WTC11 (cell line): ENCODE measurements at regions not wholly inside any gene's neighbourhood (a gene's known extent, or its start where the extent isn't known, plus 50 kb on each side); places are given as distances from the start of the nearest gene placed in this dataset.
A peak's percentile ranks its signal among the peaks of the same experiment; 100 is the strongest.

Experiments
- ATAC-seq: fragments of 200-7000 bp; cut with Tn5 transposase; 2 replicates; pipeline ENCODE4 v1.10.0; 2021; ENCODE audit warnings: mild to moderate bottlenecking, moderate library complexity
- CTCF ChIA-PET: fragments of 300-600 bp; sonication (Branson Sonifier 250); formaldehyde crosslinking; loops from one replicate; lab custom pipeline; 2021; ENCODE audit warnings: antibody characterized with exemption; lab: Charles Lee
- POLR2A ChIA-PET: fragments of 350-600 bp; sonication (Branson Sonifier 250); formaldehyde crosslinking; loops from one replicate; lab custom pipeline; 2021; ENCODE audit warnings: antibody characterized with exemption; lab: Charles Lee
- DNase-seq: peaks from one replicate; pipeline ENCODE4 v3.0.0; 2021; ENCODE audit warnings: low spot score
- H3K27ac Mint-ChIP-seq: 2 replicates; pipeline ENCODE4 v1.8.0; 2021; ENCODE audit warnings: mixed read lengths
- H3K27me3 Mint-ChIP-seq: 2 replicates; pipeline ENCODE4 v1.8.0; 2021; ENCODE audit warnings: low read depth, mild to moderate bottlenecking, moderate library complexity, mixed read lengths
- H3K36me3 Mint-ChIP-seq: 2 replicates; pipeline ENCODE4 v1.8.0; 2021; ENCODE audit warnings: mixed read lengths
- H3K4me1 Mint-ChIP-seq: 2 replicates; pipeline ENCODE4 v1.8.0; 2022; ENCODE audit warnings: mixed read lengths
- H3K4me3 Mint-ChIP-seq: 2 replicates; pipeline ENCODE4 v1.8.0; 2021; ENCODE audit warnings: mild to moderate bottlenecking, moderate library complexity, mixed read lengths
- H3K9me3 Mint-ChIP-seq: 2 replicates; pipeline ENCODE4 v1.8.0; 2021; ENCODE audit warnings: mixed read lengths
- CREB1 ChIP-seq: sonication (generic); formaldehyde crosslinking; IDR thresholded peaks from 2 replicates; pipeline ENCODE4 v1.8.0; 2023; ENCODE audit warnings: mild to moderate bottlenecking, missing genetic modification reagents
- ESRRA ChIP-seq: sonication (generic); formaldehyde crosslinking; IDR thresholded peaks from 2 replicates; pipeline ENCODE4 v1.8.1; 2022; ENCODE audit warnings: mild to moderate bottlenecking, missing genetic modification reagents, borderline replicate concordance
- ETV6 ChIP-seq: sonication (generic); formaldehyde crosslinking; IDR thresholded peaks from 2 replicates; pipeline ENCODE4 v1.8.1; 2022; ENCODE audit warnings: mild to moderate bottlenecking, missing genetic modification reagents
- IRF1 ChIP-seq: sonication (generic); formaldehyde crosslinking; IDR thresholded peaks from 2 replicates; pipeline ENCODE4 v1.8.0; 2023; ENCODE audit warnings: missing genetic modification reagents
- JAZF1 ChIP-seq: fragments of 250-450 bp; sonication (Bioruptor Pico); IDR thresholded peaks from 2 replicates; pipeline ENCODE4 v1.9.0; 2021; ENCODE audit warnings: moderate library complexity, mild to moderate bottlenecking, inconsistent platforms
- KAT7 ChIP-seq: sonication (generic); formaldehyde crosslinking; IDR thresholded peaks from 2 replicates; pipeline ENCODE4 v1.8.1; 2023; ENCODE audit warnings: missing genetic modification reagents, mild to moderate bottlenecking, borderline replicate concordance
- MAX ChIP-seq: sonication (generic); formaldehyde crosslinking; IDR thresholded peaks from 2 replicates; pipeline ENCODE4 v1.8.0; 2022; ENCODE audit warnings: mild to moderate bottlenecking, missing genetic modification reagents
- RELA ChIP-seq: sonication (generic); formaldehyde crosslinking; IDR thresholded peaks from 2 replicates; pipeline ENCODE4 v1.8.1; 2022; ENCODE audit warnings: missing genetic modification reagents, mild to moderate bottlenecking, borderline replicate concordance
- SOX15 ChIP-seq: fragments of 250-450 bp; sonication (Bioruptor Pico); IDR thresholded peaks from 2 replicates; pipeline ENCODE4 v1.9.0; 2021; ENCODE audit warnings: mild to moderate bottlenecking
- TEAD1 ChIP-seq: sonication (generic); formaldehyde crosslinking; IDR thresholded peaks from 2 replicates; pipeline ENCODE4 v1.8.0; 2022; ENCODE audit warnings: mild to moderate bottlenecking, missing genetic modification reagents
- TP53 ChIP-seq: sonication (generic); formaldehyde crosslinking; IDR thresholded peaks from 2 replicates; pipeline ENCODE4 v1.8.1; 2023; ENCODE audit warnings: mild to moderate bottlenecking, missing genetic modification reagents
- ZNF121 ChIP-seq: sonication (generic); formaldehyde crosslinking; IDR thresholded peaks from 2 replicates; pipeline ENCODE4 v1.8.0; 2023; ENCODE audit warnings: missing genetic modification reagents
- ZNF138 ChIP-seq: sonication (generic); formaldehyde crosslinking; conservative IDR thresholded peaks from 2 replicates; pipeline ENCODE4 v1.8.1; 2022; ENCODE audit warnings: mild to moderate bottlenecking, moderate library complexity, missing genetic modification reagents
- ZNF532 ChIP-seq: fragments of 250-450 bp; sonication (Bioruptor Pico); IDR thresholded peaks from 2 replicates; pipeline ENCODE4 v1.9.0; 2021; ENCODE audit warnings: mild to moderate bottlenecking, borderline replicate concordance
- TF ChIP-seq, protein P1 (sequence below): sonication (generic); formaldehyde crosslinking; IDR thresholded peaks from 2 replicates; pipeline ENCODE4 v1.8.0; 2023; ENCODE audit warnings: missing genetic modification reagents, mild to moderate bottlenecking, borderline replicate concordance
- TF ChIP-seq, protein P2 (sequence below): fragments of 250-450 bp; sonication (Bioruptor Pico); IDR thresholded peaks from 2 replicates; pipeline ENCODE4 v1.9.0; 2021; ENCODE audit warnings: mild to moderate bottlenecking

DNA sequence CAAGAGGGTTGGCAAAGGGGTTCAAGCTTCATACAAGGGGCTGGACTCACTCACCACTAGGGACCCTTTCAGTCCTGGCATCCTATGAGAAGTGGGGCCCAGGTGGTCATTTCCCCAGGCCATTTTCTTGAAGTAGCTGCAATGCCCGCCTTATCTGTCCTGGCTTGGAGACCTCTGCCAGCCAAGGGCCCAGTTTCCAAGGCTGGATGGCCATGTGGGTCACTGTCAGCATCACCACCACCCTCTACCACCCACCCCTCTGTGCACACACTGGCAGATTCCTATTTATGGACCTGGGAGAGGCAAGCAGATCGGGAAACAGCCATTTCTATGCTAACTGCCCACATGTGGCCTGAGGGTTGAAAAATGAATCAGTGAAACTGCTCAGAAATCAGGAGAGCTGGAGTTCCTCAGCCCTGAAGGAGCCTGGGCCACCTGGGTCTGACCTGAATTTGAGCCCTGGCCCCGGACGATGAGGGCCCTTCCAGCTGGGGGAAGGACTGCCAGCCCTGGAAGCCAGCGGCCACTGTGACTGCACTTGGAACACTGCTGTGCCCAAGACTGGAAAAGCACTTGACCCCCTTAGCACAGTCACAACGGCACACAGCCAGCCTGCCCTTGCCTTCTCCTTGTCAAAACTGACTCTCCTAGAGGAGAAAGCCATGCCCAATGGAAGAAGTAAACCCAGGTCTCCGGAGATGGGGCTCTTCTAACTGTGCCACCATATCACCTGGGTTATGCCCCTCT is 442.2 kb downstream of the BUD13 start (continued):
- TF ChIP-seq JAZF1 (no peak), SOX15 (CRISPR knock-in tag) (no peak)
- TF ChIP-seq, all 79 proteins: peak for 0

- no peak overlapping the region for H3K27ac Mint-ChIP-seq
- no peaks in the 10 kb centered on the region for H3K36me3 Mint-ChIP-seq
- TF ChIP-seq ZNF121 (CRISPR knock-in tag) = peak; percentile 71; the same call in 1 of the 2 replicates
- TF ChIP-seq ESRRA (CRISPR knock-in tag) = no peak
- peaks cover 14% of the 10 kb centered on the region for H3K4me1 Mint-ChIP-seq
- ChIA-PET CTCF (no interaction called here), POLR2A (no interaction called here)
- H3K4me3 Mint-ChIP-seq = no peak overlapping the region
- H3K27me3 Mint-ChIP-seq = peaks cover 3% of the 10 kb centered on the region; the same call in 1 of the 2 replicates
- no peak for DNase-seq
- no peak for ATAC-seq
- H3K9me3 Mint-ChIP-seq = no peaks in the 10 kb centered on the region
Observed at GRCh38 chr11:116329354-116330090, 443.3 kb downstream of the BUD13 start.

DNA sequence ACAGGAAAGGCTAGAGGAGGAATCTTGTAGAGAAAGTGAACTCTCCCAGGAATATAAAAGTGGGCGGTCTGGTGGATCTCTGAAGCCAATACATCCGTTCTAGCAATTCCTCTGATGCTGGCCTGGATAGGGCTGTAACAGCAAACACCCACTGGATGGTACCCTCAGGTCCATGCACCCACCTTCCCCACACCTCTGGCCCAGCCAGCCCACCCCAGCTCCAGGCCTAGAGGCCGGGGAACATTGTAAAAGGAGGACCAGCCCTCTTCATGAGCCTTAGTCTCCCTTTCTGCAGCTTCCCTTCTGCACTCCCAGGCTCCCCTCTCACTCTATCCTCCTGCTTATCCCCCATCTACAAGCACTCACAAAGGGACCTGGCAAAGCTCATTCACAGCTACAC is 443.9 kb downstream of the BUD13 start:
- ChIA-PET CTCF (no interaction called here), POLR2A (no interaction called here)
- no peak for ATAC-seq
- Mint-ChIP-seq H3K27me3 (peaks cover 3% of the 10 kb centered on the region; the same call in 1 of the 2 replicates), H3K36me3 (no peaks in the 10 kb centered on the region), H3K27ac (no peak overlapping the region), H3K4me3 (no peak overlapping the region), H3K4me1 (peaks cover 8% of the 10 kb centered on the region), H3K9me3 (no peaks in the 10 kb centered on the region)
- TF ChIP-seq KAT7 (no peak), TP53 (CRISPR knock-in tag) (no peak), MAX (CRISPR knock-in tag) (no peak)
- no peak for DNase-seq

- no peaks in the 10 kb centered on the region for H3K36me3 Mint-ChIP-seq
- ChIA-PET POLR2A (no interaction called here), CTCF (no interaction called here)
- peaks cover 3% of the 10 kb centered on the region for H3K4me1 Mint-ChIP-seq
- no peak overlapping the region for H3K4me3 Mint-ChIP-seq
- peaks cover 3% of the 10 kb centered on the region; the same call in 1 of the 2 replicates for H3K27me3 Mint-ChIP-seq
- no peak for DNase-seq
- no peak overlapping the region for H3K27ac Mint-ChIP-seq
- no peak for ATAC-seq
- no peaks in the 10 kb centered on the region for H3K9me3 Mint-ChIP-seq
- TF ChIP-seq ZNF532 (no peak), CREB1 (no peak), RELA (CRISPR knock-in tag) (no peak), ETV6 (CRISPR knock-in tag) (no peak), ZNF138 (CRISPR knock-in tag) (no peak), IRF1 (no peak), TEAD1 (CRISPR knock-in tag) (no peak)
- TF ChIP-seq, protein P1, sequence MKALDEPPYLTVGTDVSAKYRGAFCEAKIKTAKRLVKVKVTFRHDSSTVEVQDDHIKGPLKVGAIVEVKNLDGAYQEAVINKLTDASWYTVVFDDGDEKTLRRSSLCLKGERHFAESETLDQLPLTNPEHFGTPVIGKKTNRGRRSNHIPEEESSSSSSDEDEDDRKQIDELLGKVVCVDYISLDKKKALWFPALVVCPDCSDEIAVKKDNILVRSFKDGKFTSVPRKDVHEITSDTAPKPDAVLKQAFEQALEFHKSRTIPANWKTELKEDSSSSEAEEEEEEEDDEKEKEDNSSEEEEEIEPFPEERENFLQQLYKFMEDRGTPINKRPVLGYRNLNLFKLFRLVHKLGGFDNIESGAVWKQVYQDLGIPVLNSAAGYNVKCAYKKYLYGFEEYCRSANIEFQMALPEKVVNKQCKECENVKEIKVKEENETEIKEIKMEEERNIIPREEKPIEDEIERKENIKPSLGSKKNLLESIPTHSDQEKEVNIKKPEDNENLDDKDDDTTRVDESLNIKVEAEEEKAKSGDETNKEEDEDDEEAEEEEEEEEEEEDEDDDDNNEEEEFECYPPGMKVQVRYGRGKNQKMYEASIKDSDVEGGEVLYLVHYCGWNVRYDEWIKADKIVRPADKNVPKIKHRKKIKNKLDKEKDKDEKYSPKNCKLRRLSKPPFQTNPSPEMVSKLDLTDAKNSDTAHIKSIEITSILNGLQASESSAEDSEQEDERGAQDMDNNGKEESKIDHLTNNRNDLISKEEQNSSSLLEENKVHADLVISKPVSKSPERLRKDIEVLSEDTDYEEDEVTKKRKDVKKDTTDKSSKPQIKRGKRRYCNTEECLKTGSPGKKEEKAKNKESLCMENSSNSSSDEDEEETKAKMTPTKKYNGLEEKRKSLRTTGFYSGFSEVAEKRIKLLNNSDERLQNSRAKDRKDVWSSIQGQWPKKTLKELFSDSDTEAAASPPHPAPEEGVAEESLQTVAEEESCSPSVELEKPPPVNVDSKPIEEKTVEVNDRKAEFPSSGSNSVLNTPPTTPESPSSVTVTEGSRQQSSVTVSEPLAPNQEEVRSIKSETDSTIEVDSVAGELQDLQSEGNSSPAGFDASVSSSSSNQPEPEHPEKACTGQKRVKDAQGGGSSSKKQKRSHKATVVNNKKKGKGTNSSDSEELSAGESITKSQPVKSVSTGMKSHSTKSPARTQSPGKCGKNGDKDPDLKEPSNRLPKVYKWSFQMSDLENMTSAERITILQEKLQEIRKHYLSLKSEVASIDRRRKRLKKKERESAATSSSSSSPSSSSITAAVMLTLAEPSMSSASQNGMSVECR (CRISPR knock-in tag) = no peak
- TF ChIP-seq, protein P2, sequence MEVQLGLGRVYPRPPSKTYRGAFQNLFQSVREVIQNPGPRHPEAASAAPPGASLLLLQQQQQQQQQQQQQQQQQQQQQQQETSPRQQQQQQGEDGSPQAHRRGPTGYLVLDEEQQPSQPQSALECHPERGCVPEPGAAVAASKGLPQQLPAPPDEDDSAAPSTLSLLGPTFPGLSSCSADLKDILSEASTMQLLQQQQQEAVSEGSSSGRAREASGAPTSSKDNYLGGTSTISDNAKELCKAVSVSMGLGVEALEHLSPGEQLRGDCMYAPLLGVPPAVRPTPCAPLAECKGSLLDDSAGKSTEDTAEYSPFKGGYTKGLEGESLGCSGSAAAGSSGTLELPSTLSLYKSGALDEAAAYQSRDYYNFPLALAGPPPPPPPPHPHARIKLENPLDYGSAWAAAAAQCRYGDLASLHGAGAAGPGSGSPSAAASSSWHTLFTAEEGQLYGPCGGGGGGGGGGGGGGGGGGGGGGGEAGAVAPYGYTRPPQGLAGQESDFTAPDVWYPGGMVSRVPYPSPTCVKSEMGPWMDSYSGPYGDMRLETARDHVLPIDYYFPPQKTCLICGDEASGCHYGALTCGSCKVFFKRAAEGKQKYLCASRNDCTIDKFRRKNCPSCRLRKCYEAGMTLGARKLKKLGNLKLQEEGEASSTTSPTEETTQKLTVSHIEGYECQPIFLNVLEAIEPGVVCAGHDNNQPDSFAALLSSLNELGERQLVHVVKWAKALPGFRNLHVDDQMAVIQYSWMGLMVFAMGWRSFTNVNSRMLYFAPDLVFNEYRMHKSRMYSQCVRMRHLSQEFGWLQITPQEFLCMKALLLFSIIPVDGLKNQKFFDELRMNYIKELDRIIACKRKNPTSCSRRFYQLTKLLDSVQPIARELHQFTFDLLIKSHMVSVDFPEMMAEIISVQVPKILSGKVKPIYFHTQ (CRISPR knock-in tag) = no peak
Observed at GRCh38 chr11:116328391-116328790, 444.4 kb downstream of the BUD13 start.
